Fibroblast of the aortic adventitia (primary cell): ENCODE measurements at regions not wholly inside any gene's neighbourhood (a gene's known extent, or its start where the extent isn't known, plus 50 kb on each side); places are given as distances from the start of the nearest gene placed in this dataset.

Source experiments
- DNase-seq: peaks from one replicate; pipeline ENCODE4 v3.0.0-alpha.2; 2010; ENCODE audit warnings: low read depth
- H3K4me3 ChIP-seq: 2 replicates; pipeline ENCODE4 v1.5.1; 2011; ENCODE audit warnings: low read depth, mild to moderate bottlenecking, control low read depth, low read length, moderate library complexity
- CTCF ChIP-seq: IDR thresholded peaks from 2 replicates; pipeline ENCODE4 v1.5.1; 2011; ENCODE audit warnings: mild to moderate bottlenecking, low read length, control low read depth, inconsistent platforms; ENCODE audit not compliant: insufficient read depth

- H3K4me3 ChIP-seq: no peak overlapping the region
- no peak for TF ChIP-seq CTCF
- DNase-seq: no peak
These were observed 91.1 kb upstream of the ARHGAP28 start for GRCh38 chr18:6638447-6638846.

- no peak overlapping the region for H3K4me3 ChIP-seq
- no peak for TF ChIP-seq CTCF
- DNase-seq: no peak
These were observed 90.2 kb upstream of the ARHGAP28 start for GRCh38 chr18:6639305-6639704.

GRCh38 chr18:6644836-6645627 lies 84.5 kb upstream of the ARHGAP28 start:
- no peak overlapping the region for H3K4me3 ChIP-seq
- TF ChIP-seq CTCF: no peak
- no peak for DNase-seq

GRCh38 chr18:6646801-6647200 lies 82.7 kb upstream of the ARHGAP28 start:
- TF ChIP-seq CTCF: no peak
- DNase-seq: no peak
- H3K4me3 ChIP-seq: no peak overlapping the region

- no peak for DNase-seq
- TF ChIP-seq CTCF: no peak
- H3K4me3 ChIP-seq: no peak overlapping the region
These were observed 80.9 kb upstream of the ARHGAP28 start for GRCh38 chr18:6648581-6648980.

- H3K4me3 ChIP-seq: no peak overlapping the region
- no peak for TF ChIP-seq CTCF
- no peak for DNase-seq
These were observed 79.9 kb upstream of the ARHGAP28 start for GRCh38 chr18:6649421-6650126.
